ENCODE measurements at regions not wholly inside any gene's neighbourhood (a gene's known extent, or its start where the extent isn't known, plus 50 kb on each side); places are given as distances from the start of the nearest gene placed in this dataset.
"Not testable (repeated sequence)": the region's sequence is repeated elsewhere in the genome, so short reads cannot be mapped to it uniquely, and the experiment has no call there.

GRCh38 chr21:27858053-27858825, 891.4 kb upstream of the ADAMTS5 start:
- BruUV-seq (replicated peaks); H3K4me1 ChIP-seq (ENCODE audit: control insufficient read depth, insufficient read depth, low read length); H3K9me3 ChIP-seq (ENCODE audit: control insufficient read depth, insufficient read depth, low read depth, low read length); H3K27me3 ChIP-seq (ENCODE audit: control insufficient read depth, insufficient read depth, low read length); H3K27ac ChIP-seq (ENCODE audit: low read length); DNase-seq (ENCODE audit: low read depth, low spot score); CTCF ChIA-PET; H3K36me3 ChIP-seq (ENCODE audit: control insufficient read depth, insufficient read depth, low read length); POLR2A ChIA-PET; H3K4me3 ChIP-seq (ENCODE audit: low read depth in 2 of 2, low read length in 2 of 2); intact Hi-C loops (cut with micrococcal nuclease; ENCODE audit: unreplicated experiment); ATAC-seq; in situ Hi-C loops (cut with HindIII; ENCODE audit: low pct_unique_long_range_greater_than_20kb, low sequenced_read_pairs): not testable (repeated sequence)

GRCh38 chr21:27856988-27857387, 890.1 kb upstream of the ADAMTS5 start:
- BruUV-seq (replicated peaks); H3K4me1 ChIP-seq (ENCODE audit: control insufficient read depth, insufficient read depth, low read length); CTCF ChIA-PET; H3K27ac ChIP-seq (ENCODE audit: low read length); H3K27me3 ChIP-seq (ENCODE audit: control insufficient read depth, insufficient read depth, low read length); H3K4me3 ChIP-seq (ENCODE audit: low read depth in 2 of 2, low read length in 2 of 2); ATAC-seq; H3K9me3 ChIP-seq (ENCODE audit: control insufficient read depth, insufficient read depth, low read depth, low read length); in situ Hi-C loops (cut with HindIII; ENCODE audit: low pct_unique_long_range_greater_than_20kb, low sequenced_read_pairs); DNase-seq (ENCODE audit: low read depth, low spot score); POLR2A ChIA-PET; intact Hi-C loops (cut with micrococcal nuclease; ENCODE audit: unreplicated experiment); H3K36me3 ChIP-seq (ENCODE audit: control insufficient read depth, insufficient read depth, low read length): not testable (repeated sequence)

- no TSS peak for BruUV-seq (replicated peaks)
- Histone ChIP-seq H3K4me3 (ENCODE audit: low read depth in 2 of 2, low read length in 2 of 2) (no peak overlapping the region), H3K27ac (ENCODE audit: low read length) (no peak overlapping the region), H3K27me3 (ENCODE audit: control insufficient read depth, insufficient read depth, low read length) (no peaks in the 10 kb centered on the region), H3K9me3 (ENCODE audit: control insufficient read depth, insufficient read depth, low read depth, low read length) (no peaks in the 10 kb centered on the region), H3K36me3 (ENCODE audit: control insufficient read depth, insufficient read depth, low read length) (no peaks in the 10 kb centered on the region), H3K4me1 (ENCODE audit: control insufficient read depth, insufficient read depth, low read length) (no peaks in the 10 kb centered on the region)
- ATAC-seq: no peak
- ChIA-PET CTCF (no interaction called here), POLR2A (no interaction called here)
- TF ChIP-seq POLR2AphosphoS5 (IDR thresholded peaks at IDR 0.05; ENCODE audit: low read depth, low read length): no peak
- no peak for TF ChIP-seq REST (IDR thresholded peaks at IDR 0.05; ENCODE audit: insufficient read depth in 1 of 2, low read depth in 2 of 2, low read length in 1 of 2)
- no peak for TF ChIP-seq TCF7L2 (IDR thresholded peaks at IDR 0.05; ENCODE audit: low read depth, low read length)
- TF ChIP-seq CTCF (IDR thresholded peaks at IDR 0.05): no peak
- no peak for TF ChIP-seq SIN3A (IDR thresholded peaks at IDR 0.05; ENCODE audit: borderline replicate concordance, insufficient read depth, low read depth, low read length)
- DNase-seq (ENCODE audit: low read depth, low spot score): no peak
- in situ Hi-C loops (cut with HindIII; ENCODE audit: low pct_unique_long_range_greater_than_20kb, low sequenced_read_pairs): no loop called here
- intact Hi-C loops (cut with micrococcal nuclease; ENCODE audit: unreplicated experiment): no loop called here
Measured at GRCh38 chr21:27841084-27841672, 874.3 kb upstream of the ADAMTS5 start.
